Endothelial cell (in vitro differentiated cells): ENCODE measurements at regions not wholly inside any gene's neighbourhood (a gene's known extent, or its start where the extent isn't known, plus 50 kb on each side); places are given as distances from the start of the nearest gene placed in this dataset.

Experiments used
- DNase-seq: peaks from one replicate; pipeline ENCODE4 v3.0.0; 2021; ENCODE audit warnings: low spot score
- H3K27ac Mint-ChIP-seq: one replicate; pipeline ENCODE4 v1.8.0; 2021; ENCODE audit warnings: mixed read lengths, inconsistent platforms; ENCODE audit not compliant: unreplicated experiment
- H3K27me3 Mint-ChIP-seq: one replicate; pipeline ENCODE4 v1.8.0; 2021; ENCODE audit warnings: mild to moderate bottlenecking, moderate library complexity, mixed read lengths, inconsistent platforms; ENCODE audit not compliant: unreplicated experiment
- H3K36me3 Mint-ChIP-seq: one replicate; pipeline ENCODE4 v1.8.0; 2021; ENCODE audit warnings: mild to moderate bottlenecking, low read depth, mixed read lengths, inconsistent platforms; ENCODE audit not compliant: unreplicated experiment
- H3K4me1 Mint-ChIP-seq: one replicate; pipeline ENCODE4 v1.8.0; 2021; ENCODE audit warnings: mild to moderate bottlenecking, mixed read lengths, inconsistent platforms; ENCODE audit not compliant: unreplicated experiment
- H3K4me3 Mint-ChIP-seq: one replicate; pipeline ENCODE4 v1.8.0; 2021; ENCODE audit warnings: mild to moderate bottlenecking, mixed read lengths, inconsistent platforms; ENCODE audit not compliant: unreplicated experiment
- H3K9me3 Mint-ChIP-seq: one replicate; pipeline ENCODE4 v1.8.0; 2021; ENCODE audit warnings: mixed read lengths, inconsistent platforms; ENCODE audit not compliant: unreplicated experiment
- TF ChIP-seq, protein P1 (sequence below): fragments of 200-600 bp; sonication (generic); IDR thresholded peaks from one replicate; pipeline ENCODE4 v1.5.0; 2021; ENCODE audit warnings: antibody characterized with exemption; ENCODE audit not compliant: unreplicated experiment

DNA sequence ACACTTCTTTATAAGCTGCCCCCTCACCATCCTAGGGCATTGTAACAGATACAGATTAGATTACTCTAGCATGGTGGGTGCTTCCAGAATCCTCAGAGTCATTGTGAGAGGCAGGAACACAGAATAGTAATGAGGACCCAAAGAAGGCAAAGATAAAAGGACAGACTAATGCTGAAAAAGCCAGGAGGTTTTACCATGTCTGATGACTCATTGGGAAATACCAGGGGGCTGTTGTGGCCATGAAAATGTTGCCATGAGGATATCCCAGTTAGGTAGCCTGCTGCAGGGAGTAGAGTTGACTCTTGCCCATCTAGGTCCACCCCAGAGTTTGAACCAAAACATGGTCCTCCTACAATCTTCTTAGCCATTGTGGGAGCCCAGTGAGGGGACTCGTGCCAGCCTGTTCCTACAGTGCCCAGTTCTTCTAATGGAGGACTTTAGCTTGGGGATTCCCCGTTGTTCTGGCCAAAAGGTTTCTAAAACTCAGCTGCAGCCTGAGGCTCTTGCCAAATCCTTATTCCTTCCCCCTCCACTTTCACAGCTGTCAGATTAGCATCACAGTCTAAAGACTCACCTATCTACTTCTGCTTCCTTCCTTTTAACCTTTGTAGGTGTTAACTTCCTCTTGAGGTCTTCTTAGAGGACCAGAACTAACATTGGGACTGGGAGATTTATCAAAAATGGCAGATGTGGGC is 586.0 kb upstream of the AADAT start:
- Mint-ChIP-seq H3K27me3 (peaks cover 5% of the 10 kb centered on the region), H3K4me1 (peaks cover 12% of the 10 kb centered on the region), H3K9me3 (peaks cover 7% of the 10 kb centered on the region), H3K27ac (no peak overlapping the region), H3K36me3 (peaks cover 3% of the 10 kb centered on the region), H3K4me3 (no peak overlapping the region)
- TF ChIP-seq, protein P1, sequence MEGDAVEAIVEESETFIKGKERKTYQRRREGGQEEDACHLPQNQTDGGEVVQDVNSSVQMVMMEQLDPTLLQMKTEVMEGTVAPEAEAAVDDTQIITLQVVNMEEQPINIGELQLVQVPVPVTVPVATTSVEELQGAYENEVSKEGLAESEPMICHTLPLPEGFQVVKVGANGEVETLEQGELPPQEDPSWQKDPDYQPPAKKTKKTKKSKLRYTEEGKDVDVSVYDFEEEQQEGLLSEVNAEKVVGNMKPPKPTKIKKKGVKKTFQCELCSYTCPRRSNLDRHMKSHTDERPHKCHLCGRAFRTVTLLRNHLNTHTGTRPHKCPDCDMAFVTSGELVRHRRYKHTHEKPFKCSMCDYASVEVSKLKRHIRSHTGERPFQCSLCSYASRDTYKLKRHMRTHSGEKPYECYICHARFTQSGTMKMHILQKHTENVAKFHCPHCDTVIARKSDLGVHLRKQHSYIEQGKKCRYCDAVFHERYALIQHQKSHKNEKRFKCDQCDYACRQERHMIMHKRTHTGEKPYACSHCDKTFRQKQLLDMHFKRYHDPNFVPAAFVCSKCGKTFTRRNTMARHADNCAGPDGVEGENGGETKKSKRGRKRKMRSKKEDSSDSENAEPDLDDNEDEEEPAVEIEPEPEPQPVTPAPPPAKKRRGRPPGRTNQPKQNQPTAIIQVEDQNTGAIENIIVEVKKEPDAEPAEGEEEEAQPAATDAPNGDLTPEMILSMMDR, result no peak
- DNase-seq, result no peak

DNA sequence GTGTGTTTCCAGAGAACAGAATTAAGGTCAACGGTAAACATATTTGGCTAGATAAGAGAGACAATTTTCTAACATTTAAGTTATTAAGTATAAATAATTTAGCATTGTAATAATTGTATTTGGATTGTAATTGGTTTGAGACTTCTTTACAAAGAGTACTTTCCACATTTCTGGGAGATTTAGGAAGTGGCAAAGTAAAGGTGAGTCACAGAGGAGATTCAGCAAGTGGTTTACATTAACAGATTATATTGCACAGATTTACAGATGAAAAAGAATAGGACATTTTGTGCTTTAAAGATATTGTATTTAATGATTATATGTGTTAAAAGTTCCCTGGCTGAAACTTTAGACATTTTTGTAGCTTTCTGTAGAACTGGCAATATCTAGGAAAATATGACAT is 584.4 kb upstream of the AADAT start:
- Mint-ChIP-seq H3K27me3 (peaks cover 6% of the 10 kb centered on the region), H3K9me3 (peaks cover 7% of the 10 kb centered on the region), H3K27ac (no peak overlapping the region), H3K4me1 (peaks cover 12% of the 10 kb centered on the region), H3K4me3 (no peak overlapping the region), H3K36me3 (peaks cover 3% of the 10 kb centered on the region)
- TF ChIP-seq, protein P1, result no peak
- DNase-seq, result no peak

DNA sequence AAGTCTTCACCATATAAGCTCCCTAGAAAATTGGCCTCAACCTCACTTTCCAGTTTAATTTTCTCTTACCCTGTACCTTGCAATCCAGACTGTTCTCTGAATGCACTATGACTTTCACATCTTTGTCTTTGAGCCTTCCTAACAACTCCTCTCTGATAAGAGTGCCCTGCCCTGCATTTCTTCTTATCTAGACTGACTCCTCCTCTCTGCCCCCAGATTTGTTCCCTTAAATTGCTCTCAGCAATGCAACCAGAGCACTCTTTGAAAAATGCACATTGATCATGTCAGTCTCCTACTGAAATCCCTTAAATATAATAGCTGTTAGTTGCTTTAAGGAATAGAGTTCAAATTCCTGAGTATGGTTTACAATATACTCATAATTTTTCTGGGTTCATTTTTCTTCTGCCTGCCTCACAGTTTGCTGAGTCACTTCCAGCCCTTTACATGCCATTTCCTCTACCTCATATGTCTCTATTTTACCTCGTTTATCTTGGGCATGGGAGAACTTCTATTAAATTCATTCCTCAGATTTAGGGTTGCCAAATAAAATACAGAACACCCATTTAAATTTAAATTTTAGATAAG is 582.7 kb upstream of the AADAT start:
- Mint-ChIP-seq H3K4me3 (no peak overlapping the region), H3K9me3 (no peaks in the 10 kb centered on the region), H3K4me1 (peaks cover 12% of the 10 kb centered on the region), H3K27ac (no peak overlapping the region), H3K27me3 (peaks cover 1% of the 10 kb centered on the region), H3K36me3 (no peaks in the 10 kb centered on the region)
- TF ChIP-seq, protein P1, result no peak
- no peak for DNase-seq

DNA sequence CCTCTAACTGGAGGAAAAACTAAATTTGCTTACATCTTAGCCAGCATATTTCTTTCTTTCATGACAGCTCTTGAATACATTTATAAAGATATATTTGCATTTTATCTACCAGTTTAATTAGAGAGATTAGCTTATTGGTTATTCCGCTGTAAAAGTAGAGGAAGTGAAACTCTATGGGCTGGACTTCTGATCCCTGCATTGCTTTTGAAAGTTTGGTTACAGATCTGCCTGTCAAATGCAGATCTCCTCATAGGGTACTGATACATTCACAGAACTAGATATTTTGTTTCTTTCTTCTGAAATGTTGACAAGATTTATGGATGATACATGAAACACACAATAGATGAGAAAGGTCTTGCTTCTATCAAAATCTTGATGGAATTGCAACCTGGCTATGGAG is 581.4 kb upstream of the AADAT start:
- no peak overlapping the region for H3K4me3 Mint-ChIP-seq
- TF ChIP-seq, protein P1, result no peak
- no peak overlapping the region for H3K27ac Mint-ChIP-seq

DNA sequence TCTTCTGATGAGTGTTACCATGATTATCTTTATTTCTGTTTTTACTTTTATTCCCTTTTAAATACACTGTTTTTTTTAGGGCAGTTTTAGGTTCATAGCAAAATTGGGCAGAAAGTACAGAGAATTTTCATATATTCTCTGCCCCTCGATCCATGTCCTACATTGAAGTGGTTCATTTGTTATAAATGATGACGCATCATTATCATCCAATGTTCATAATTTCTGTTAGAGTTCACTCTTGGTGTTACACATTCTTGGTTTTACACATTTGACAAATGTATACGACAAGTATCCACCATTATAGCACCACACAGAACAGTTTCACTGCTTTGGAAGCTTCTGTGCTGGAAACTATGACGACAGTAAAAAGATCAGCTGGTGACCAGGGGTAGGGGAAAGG is 578.1 kb upstream of the AADAT start:
- Mint-ChIP-seq H3K4me1 (peaks cover 5% of the 10 kb centered on the region), H3K4me3 (no peak overlapping the region), H3K9me3 (no peaks in the 10 kb centered on the region), H3K27me3 (peaks cover 1% of the 10 kb centered on the region), H3K36me3 (no peaks in the 10 kb centered on the region), H3K27ac (no peak overlapping the region)
- no peak for DNase-seq
- TF ChIP-seq, protein P1, result no peak

More for the DNA sequence above, 581.4 kb upstream of the AADAT start:
- no peaks in the 10 kb centered on the region for H3K36me3 Mint-ChIP-seq
- DNase-seq, result no peak
- H3K4me1 Mint-ChIP-seq, result peaks cover 12% of the 10 kb centered on the region
- no peaks in the 10 kb centered on the region for H3K9me3 Mint-ChIP-seq
- peaks cover 1% of the 10 kb centered on the region for H3K27me3 Mint-ChIP-seq
